PC-3 (cell line): ENCODE measurements at regions not wholly inside any gene's neighbourhood (a gene's known extent, or its start where the extent isn't known, plus 50 kb on each side); places are given as distances from the start of the nearest gene placed in this dataset.

Experiments
- ATAC-seq: fragments of 200-7000 bp; cut with Tn5 transposase; 2 replicates; pipeline ENCODE4 v1.9.1; 2020; ENCODE audit warnings: mild to moderate bottlenecking, moderate library complexity
- BruUV-seq: library from RNA; stranded (reverse); fragments of 400-500 nt; replicated peaks from 2 replicates; lab custom pipeline; 2021; lab: Mats Ljungman, UMichigan
- CTCF ChIA-PET: fragments of 300-600 bp; sonication (Branson Sonifier 250); formaldehyde crosslinking; loops from one replicate; lab custom pipeline; 2022; ENCODE audit warnings: antibody characterized with exemption; lab: Charles Lee
- POLR2A ChIA-PET: fragments of 300-600 bp; sonication (Branson Sonifier 250); formaldehyde crosslinking; loops from one replicate; lab custom pipeline; 2022; ENCODE audit warnings: antibody characterized with exemption; ENCODE audit not compliant: unreplicated experiment; lab: Charles Lee
- DNase-seq: peaks from one replicate; pipeline ENCODE4 v3.0.0-alpha.2; 2015
- H2AFZ ChIP-seq: fragments of 300-600 bp; sonication (generic); 2 replicates; pipeline ENCODE4 v1.6.0; 2016; ENCODE audit warnings: antibody characterized with exemption, low read length
- H3F3A ChIP-seq: fragments of 300-600 bp; sonication (generic); one replicate; pipeline ENCODE4 v1.6.0; 2017; ENCODE audit warnings: antibody characterized with exemption, low read length, control low read depth, mild to moderate bottlenecking; ENCODE audit not compliant: unreplicated experiment
- H3K27ac ChIP-seq: fragments of 300-600 bp; sonication (generic); 2 replicates; pipeline ENCODE4 v1.5.1; 2016; ENCODE audit warnings: mild to moderate bottlenecking, low read length
- H3K27me3 ChIP-seq: fragments of 300-600 bp; sonication (generic); 2 replicates; pipeline ENCODE4 v1.6.1; 2016; ENCODE audit warnings: low read length, mixed read lengths
- H3K36me3 ChIP-seq: fragments of 300-600 bp; sonication (generic); 2 replicates; pipeline ENCODE4 v1.6.1; 2016; ENCODE audit warnings: low read depth, mixed run types, low read length, mixed read lengths
- H3K4me1 ChIP-seq: fragments of 300-600 bp; sonication (generic); 2 replicates; pipeline ENCODE4 v1.5.1; 2016; ENCODE audit warnings: low read length; ENCODE audit not compliant: insufficient read depth
- H3K4me2 ChIP-seq: fragments of 300-600 bp; sonication (generic); 2 replicates; pipeline ENCODE4 v1.6.0; 2016; ENCODE audit warnings: low read length
- H3K4me3 ChIP-seq: fragments of 300-600 bp; sonication (generic); 2 replicates; pipeline ENCODE4 v1.5.1; 2016; ENCODE audit warnings: mild to moderate bottlenecking, low read length, mixed read lengths
- H3K79me2 ChIP-seq: fragments of 300-600 bp; sonication (generic); 2 replicates; pipeline ENCODE4 v1.6.1; 2017; ENCODE audit warnings: low read length, mixed read lengths
- H3K9ac ChIP-seq: fragments of 300-600 bp; sonication (generic); 2 replicates; pipeline ENCODE4 v1.6.0; 2016; ENCODE audit warnings: mild to moderate bottlenecking, low read length
- H3K9me2 ChIP-seq: fragments of 300-600 bp; sonication (generic); replicated peaks from 2 replicates; pipeline ENCODE4 v1.6.1; 2016; ENCODE audit warnings: mixed run types, low read length, mixed read lengths
- H3K9me3 ChIP-seq: fragments of 300-600 bp; sonication (generic); 2 replicates; pipeline ENCODE4 v1.6.1; 2016; ENCODE audit warnings: low read length, mixed read lengths
- H4K20me1 ChIP-seq: fragments of 300-600 bp; sonication (generic); 2 replicates; pipeline ENCODE4 v1.6.1; 2016; ENCODE audit warnings: low read length, mixed read lengths
- EZH2 ChIP-seq: fragments of 300-600 bp; sonication (generic); IDR thresholded peaks from one replicate; pipeline ENCODE4 v1.6.1; 2017; ENCODE audit warnings: antibody characterized with exemption, mild to moderate bottlenecking, low read length; ENCODE audit not compliant: unreplicated experiment
- EZH2phosphoT487 ChIP-seq: fragments of 300-600 bp; sonication (generic); IDR thresholded peaks from 2 replicates; pipeline ENCODE4 v1.6.1; 2018; ENCODE audit warnings: mild to moderate bottlenecking, antibody characterized with exemption, low read length, borderline replicate concordance
- intact Hi-C: fragments of 100-400 bp; cut with micrococcal nuclease; formaldehyde crosslinking; loops from 2 replicates; pipeline ENCODE4 v1.9.0; 2023
- TF ChIP-seq, protein P1 (sequence below): fragments of 300-600 bp; sonication (generic); conservative IDR thresholded peaks from 2 replicates; pipeline ENCODE4 v1.5.1; 2017; ENCODE audit warnings: antibody characterized with exemption, low read depth, mild to moderate bottlenecking, low read length

DNA sequence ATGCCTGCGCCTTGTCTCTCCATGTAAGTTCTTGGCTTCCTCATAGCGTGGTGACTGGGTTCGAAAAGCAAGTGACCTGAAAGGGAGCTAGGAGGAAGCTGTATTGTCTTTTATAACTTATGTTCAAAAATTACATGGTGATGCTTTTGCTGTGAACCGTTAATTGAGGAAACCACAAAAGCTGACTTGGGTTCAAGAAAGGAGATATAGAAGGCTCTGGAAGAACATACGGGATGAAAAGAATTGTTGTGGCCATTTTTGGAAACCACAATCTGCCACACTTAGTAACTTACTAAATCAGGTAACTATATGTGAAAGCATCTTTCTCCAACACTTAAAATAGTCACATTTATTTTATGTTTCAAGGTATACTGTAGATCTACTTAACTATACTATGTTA, 177.0 kb upstream of the RBMS1 start:
- H4K20me1 ChIP-seq = no peaks in the 10 kb centered on the region
- H3F3A ChIP-seq = peaks cover 9% of the 10 kb centered on the region
- no TSS peak for BruUV-seq
- H3K36me3 ChIP-seq = no peaks in the 10 kb centered on the region
- no peak overlapping the region for H3K9ac ChIP-seq
- no peak overlapping the region for H3K4me2 ChIP-seq
- CTCF ChIA-PET = no interaction called here
- TF ChIP-seq EZH2 = no peak
- no peak for TF ChIP-seq EZH2phosphoT487
- TF ChIP-seq, protein P1, sequence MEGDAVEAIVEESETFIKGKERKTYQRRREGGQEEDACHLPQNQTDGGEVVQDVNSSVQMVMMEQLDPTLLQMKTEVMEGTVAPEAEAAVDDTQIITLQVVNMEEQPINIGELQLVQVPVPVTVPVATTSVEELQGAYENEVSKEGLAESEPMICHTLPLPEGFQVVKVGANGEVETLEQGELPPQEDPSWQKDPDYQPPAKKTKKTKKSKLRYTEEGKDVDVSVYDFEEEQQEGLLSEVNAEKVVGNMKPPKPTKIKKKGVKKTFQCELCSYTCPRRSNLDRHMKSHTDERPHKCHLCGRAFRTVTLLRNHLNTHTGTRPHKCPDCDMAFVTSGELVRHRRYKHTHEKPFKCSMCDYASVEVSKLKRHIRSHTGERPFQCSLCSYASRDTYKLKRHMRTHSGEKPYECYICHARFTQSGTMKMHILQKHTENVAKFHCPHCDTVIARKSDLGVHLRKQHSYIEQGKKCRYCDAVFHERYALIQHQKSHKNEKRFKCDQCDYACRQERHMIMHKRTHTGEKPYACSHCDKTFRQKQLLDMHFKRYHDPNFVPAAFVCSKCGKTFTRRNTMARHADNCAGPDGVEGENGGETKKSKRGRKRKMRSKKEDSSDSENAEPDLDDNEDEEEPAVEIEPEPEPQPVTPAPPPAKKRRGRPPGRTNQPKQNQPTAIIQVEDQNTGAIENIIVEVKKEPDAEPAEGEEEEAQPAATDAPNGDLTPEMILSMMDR = no peak
- H3K4me3 ChIP-seq = no peak overlapping the region
- peaks cover 40% of the 10 kb centered on the region for H3K4me1 ChIP-seq
- intact Hi-C loops = no loop called here
- no peaks in the 10 kb centered on the region for H3K9me3 ChIP-seq
- H3K27me3 ChIP-seq = no peaks in the 10 kb centered on the region
- no peak for DNase-seq
- no peak overlapping the region for H2AFZ ChIP-seq
- ATAC-seq = no peak
- no peak overlapping the region for H3K27ac ChIP-seq
- no peaks in the 10 kb centered on the region for H3K9me2 ChIP-seq
- no peaks in the 10 kb centered on the region for H3K79me2 ChIP-seq
- POLR2A ChIA-PET = no interaction called here

DNA sequence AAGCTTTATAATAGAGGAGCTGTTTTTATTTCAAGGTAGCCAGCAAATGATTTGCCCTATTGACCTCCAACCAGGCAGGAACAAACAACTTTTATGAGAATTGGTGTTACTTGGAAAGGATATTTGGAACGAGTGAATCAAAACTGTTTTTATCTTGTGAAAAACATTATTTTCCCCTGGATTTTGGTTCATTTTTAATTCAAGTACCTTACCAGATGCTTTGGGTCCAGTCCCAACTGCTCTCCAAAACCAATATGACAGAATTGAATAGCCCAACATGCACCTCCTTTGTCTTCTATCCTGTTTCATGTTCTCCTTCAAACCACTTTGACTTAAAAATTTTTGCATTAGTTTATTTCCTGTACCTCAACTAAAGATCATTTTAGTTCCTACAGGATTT, 178.6 kb upstream of the RBMS1 start:
- POLR2A ChIA-PET = no interaction called here
- BruUV-seq = no TSS peak

DNA sequence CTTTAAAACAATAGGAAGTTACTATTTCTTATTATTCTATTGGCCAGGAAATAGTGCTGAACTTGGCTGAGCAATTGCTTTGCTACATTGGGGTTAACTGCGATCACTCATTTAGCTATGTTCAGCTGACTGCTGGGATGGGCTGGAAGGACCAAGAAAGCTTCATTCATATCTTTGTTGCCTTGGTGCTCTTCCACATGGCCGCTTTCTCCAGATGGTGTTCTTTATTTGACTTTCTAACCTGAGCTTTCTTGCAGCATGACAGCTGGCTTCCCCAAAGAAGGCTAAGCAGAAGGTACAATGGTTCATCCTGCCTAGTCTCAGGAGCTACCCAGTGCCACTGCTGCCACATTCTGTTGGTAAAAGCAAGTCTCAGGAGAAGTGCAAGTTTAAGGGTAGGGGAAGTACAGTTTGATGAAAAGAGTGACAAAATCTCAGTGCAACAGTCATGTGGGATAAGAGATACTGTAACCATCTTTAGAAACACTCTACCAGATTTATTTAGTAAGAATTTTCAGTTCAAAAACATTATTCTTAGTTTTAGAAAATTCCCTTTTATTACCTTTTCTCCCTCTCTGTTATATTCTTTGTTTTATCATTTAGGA, 180.6 kb upstream of the RBMS1 start:
- no peaks in the 10 kb centered on the region for H3K9me2 ChIP-seq
- CTCF ChIA-PET = no interaction called here
- H3K4me3 ChIP-seq = no peak overlapping the region
- no peaks in the 10 kb centered on the region for H3K79me2 ChIP-seq
- TF ChIP-seq EZH2 = no peak
- TF ChIP-seq, protein P1 = no peak
- no peak for TF ChIP-seq EZH2phosphoT487
- H3K4me1 ChIP-seq = peaks cover 10% of the 10 kb centered on the region
- no peak for DNase-seq
- H3F3A ChIP-seq = no peaks in the 10 kb centered on the region
- H3K36me3 ChIP-seq = no peaks in the 10 kb centered on the region
- H3K9ac ChIP-seq = no peak overlapping the region
- POLR2A ChIA-PET = no interaction called here
- no peak overlapping the region for H3K27ac ChIP-seq
- intact Hi-C loops = no loop called here
- no peak overlapping the region for H2AFZ ChIP-seq
- ATAC-seq = peak; percentile 20; the same call in 1 of the 2 replicates
- no peaks in the 10 kb centered on the region for H3K27me3 ChIP-seq
- H3K4me2 ChIP-seq = no peak overlapping the region
- no TSS peak for BruUV-seq
- H4K20me1 ChIP-seq = no peaks in the 10 kb centered on the region
- H3K9me3 ChIP-seq = no peaks in the 10 kb centered on the region

More for the DNA sequence above, 178.6 kb upstream of the RBMS1 start:
- intact Hi-C loops = no loop called here
- Histone ChIP-seq H3K4me1 (peaks cover 27% of the 10 kb centered on the region), H3K79me2 (no peaks in the 10 kb centered on the region), H3K9ac (no peak overlapping the region), H2AFZ (peak overlapping the region; percentile 31; the same call in 1 of the 2 replicates), H3K27ac (no peak overlapping the region), H3K27me3 (no peaks in the 10 kb centered on the region), H4K20me1 (no peaks in the 10 kb centered on the region), H3K9me3 (no peaks in the 10 kb centered on the region), H3F3A (peaks cover under 1% of the 10 kb centered on the region), H3K9me2 (no peaks in the 10 kb centered on the region), H3K4me2 (peak overlapping the region; percentile 25; the same call in 1 of the 2 replicates), H3K36me3 (no peaks in the 10 kb centered on the region), H3K4me3 (no peak overlapping the region)
- ATAC-seq (no peak), DNase-seq (no peak)
- CTCF ChIA-PET = interaction anchor here (0.6 kb wide), 1 partner anchor 319 kb away, joined by 3 read pairs; no protein-coding TSS in a partner anchor
- TF ChIP-seq EZH2phosphoT487 (no peak), EZH2 (no peak)
- TF ChIP-seq, protein P1 = no peak
